ENCODE measurements at regions not wholly inside any gene's neighbourhood (a gene's known extent, or its start where the extent isn't known, plus 50 kb on each side); places are given as distances from the start of the nearest gene placed in this dataset.
"Not testable (repeated sequence)": the region's sequence is repeated elsewhere in the genome, so short reads cannot be mapped to it uniquely, and the experiment has no call there.

DNA sequence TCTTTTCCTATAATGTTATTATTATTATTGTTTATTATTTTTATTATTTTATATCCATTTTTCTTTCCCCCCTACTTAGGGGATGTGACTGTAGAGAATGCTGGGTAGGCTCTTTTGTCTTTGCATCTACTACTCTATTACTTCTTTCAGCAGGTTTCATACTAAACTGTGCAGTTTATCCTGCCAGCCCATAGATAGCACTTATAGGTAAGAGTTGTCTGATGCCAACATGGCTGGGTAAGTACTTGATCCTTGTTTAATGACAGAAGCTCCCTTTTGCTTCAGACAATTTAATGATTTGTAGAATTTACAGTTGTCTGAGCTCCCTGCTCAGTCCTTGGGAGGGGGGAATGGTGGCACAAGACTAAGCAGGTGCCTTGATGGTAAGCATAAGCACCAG lies 262.9 kb upstream of the CDH2 start:
- Histone ChIP-seq H3K27ac (no peak overlapping the region), H3K36me3 (no peaks in the 10 kb centered on the region), H3K9ac (ENCODE audit: low read depth in 2 of 2, low read length in 2 of 2) (no peak overlapping the region), H3K4me1 (no peaks in the 10 kb centered on the region), H3K9me3 (no peaks in the 10 kb centered on the region), H3K27me3 (no peaks in the 10 kb centered on the region), H3K4me3 (no peak overlapping the region)
- no peak for DNase-seq
- intact Hi-C loops (cut with DNase I) = no loop called here
- TF ChIP-seq, protein P1, sequence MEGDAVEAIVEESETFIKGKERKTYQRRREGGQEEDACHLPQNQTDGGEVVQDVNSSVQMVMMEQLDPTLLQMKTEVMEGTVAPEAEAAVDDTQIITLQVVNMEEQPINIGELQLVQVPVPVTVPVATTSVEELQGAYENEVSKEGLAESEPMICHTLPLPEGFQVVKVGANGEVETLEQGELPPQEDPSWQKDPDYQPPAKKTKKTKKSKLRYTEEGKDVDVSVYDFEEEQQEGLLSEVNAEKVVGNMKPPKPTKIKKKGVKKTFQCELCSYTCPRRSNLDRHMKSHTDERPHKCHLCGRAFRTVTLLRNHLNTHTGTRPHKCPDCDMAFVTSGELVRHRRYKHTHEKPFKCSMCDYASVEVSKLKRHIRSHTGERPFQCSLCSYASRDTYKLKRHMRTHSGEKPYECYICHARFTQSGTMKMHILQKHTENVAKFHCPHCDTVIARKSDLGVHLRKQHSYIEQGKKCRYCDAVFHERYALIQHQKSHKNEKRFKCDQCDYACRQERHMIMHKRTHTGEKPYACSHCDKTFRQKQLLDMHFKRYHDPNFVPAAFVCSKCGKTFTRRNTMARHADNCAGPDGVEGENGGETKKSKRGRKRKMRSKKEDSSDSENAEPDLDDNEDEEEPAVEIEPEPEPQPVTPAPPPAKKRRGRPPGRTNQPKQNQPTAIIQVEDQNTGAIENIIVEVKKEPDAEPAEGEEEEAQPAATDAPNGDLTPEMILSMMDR (IDR thresholded peaks at IDR 0.05) = no peak

DNA sequence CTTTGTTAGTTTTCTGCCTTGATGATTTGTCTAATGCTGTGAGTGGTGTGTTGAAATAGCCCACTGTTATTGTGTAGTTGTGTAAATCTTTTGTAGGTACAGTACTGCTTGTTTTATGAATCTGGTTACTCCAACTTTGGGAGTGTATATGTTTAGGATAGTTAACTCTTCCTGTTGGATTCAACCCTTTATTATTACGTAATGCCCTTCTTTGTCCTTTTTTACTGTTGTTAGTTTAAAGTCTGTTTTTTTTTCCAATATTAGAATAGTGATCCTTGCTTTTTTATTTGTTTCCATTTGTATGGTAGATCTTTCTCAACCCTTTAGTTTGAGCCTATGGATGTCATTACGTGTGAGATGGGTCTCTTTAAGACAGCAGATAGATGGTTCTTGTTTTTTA lies 261.5 kb upstream of the CDH2 start:
- H3K4me3 ChIP-seq = no peak overlapping the region
- no peak overlapping the region for H3K9ac ChIP-seq (ENCODE audit: low read depth in 2 of 2, low read length in 2 of 2)
- DNase-seq = no peak
- TF ChIP-seq, protein P1 (IDR thresholded peaks at IDR 0.05) = no peak
- no peaks in the 10 kb centered on the region for H3K4me1 ChIP-seq
- H3K27me3 ChIP-seq = no peaks in the 10 kb centered on the region
- H3K36me3 ChIP-seq = no peaks in the 10 kb centered on the region
- no peak overlapping the region for H3K27ac ChIP-seq
- intact Hi-C loops (cut with DNase I) = no loop called here
- no peaks in the 10 kb centered on the region for H3K9me3 ChIP-seq

DNA sequence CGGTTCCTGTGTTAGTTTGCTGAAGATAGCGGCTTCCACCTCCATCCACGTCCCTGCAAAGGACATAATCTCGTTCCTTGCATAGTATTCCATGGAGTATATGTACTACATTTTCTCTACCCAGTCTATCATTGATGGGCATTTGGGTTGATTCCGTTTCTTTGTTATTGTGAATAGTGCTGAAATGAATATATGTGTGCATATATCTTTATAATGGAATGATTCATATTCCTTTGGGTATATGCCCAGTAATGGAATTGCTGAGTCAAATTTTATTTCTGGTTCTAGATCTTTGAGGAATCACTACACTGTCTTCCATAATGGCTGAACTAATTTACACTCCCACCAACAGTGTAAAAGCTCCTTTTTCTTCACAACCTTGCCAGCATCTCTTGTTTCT lies 255.4 kb upstream of the CDH2 start:
- TF ChIP-seq, protein P1 (IDR thresholded peaks at IDR 0.05) = no peak
- intact Hi-C loops (cut with DNase I) = no loop called here
- H3K9ac ChIP-seq (ENCODE audit: low read depth in 2 of 2, low read length in 2 of 2) = no peak overlapping the region

DNA sequence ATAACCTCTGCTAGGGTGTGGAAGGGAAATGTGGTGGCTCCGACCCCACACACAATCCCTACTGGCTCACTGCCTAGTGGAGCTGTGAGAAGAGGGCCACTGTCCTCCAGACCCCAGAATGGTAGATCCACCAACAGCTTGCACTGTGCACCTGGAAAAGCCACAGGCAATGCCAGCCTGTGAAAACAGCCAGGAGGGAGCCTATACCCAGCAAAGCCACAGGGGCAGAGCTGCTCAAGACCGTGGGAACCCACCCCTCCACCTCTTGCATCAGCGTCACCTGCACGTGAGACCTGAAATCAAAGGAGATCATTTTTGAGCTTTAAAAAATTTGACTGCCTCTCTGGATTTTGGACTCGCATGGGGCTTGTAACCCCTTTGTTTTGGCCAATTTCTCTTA lies 249.0 kb upstream of the CDH2 start:
- Histone ChIP-seq H3K36me3 (no peaks in the 10 kb centered on the region), H3K27me3 (no peaks in the 10 kb centered on the region), H3K9ac (ENCODE audit: low read depth in 2 of 2, low read length in 2 of 2) (no peak overlapping the region), H3K4me1 (no peaks in the 10 kb centered on the region), H3K4me3 (no peak overlapping the region), H3K9me3 (no peaks in the 10 kb centered on the region), H3K27ac (no peak overlapping the region)
- intact Hi-C loops (cut with DNase I) = no loop called here
- TF ChIP-seq, protein P1 (IDR thresholded peaks at IDR 0.05) = no peak
- no peak for DNase-seq

More for the DNA sequence above, 255.4 kb upstream of the CDH2 start:
- Histone ChIP-seq H3K4me1 (no peaks in the 10 kb centered on the region), H3K9me3 (no peaks in the 10 kb centered on the region), H3K27me3 (no peaks in the 10 kb centered on the region), H3K36me3 (no peaks in the 10 kb centered on the region), H3K4me3 (no peak overlapping the region), H3K27ac (no peak overlapping the region)
- no peak for DNase-seq

DNA sequence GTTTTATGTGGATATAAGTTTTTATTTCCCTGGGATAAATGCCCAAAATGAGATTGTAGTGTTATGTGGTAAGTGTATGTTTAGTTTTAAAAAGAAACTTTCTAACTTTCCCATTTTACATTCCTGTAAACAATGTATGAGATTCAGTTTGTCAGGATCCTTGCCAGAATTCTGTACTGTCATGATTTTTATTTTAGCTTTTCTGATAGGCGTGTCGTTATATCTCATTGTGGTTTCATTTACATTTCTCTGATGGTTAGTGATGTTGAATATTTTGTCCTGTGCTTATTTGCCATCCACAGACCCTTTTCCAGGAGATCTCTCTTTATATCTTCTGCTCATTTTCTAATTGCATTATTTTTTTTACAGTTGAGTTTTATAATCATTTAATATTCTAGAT lies 245.6 kb upstream of the CDH2 start:
- Histone ChIP-seq H3K9ac (ENCODE audit: low read depth in 2 of 2, low read length in 2 of 2) (no peak overlapping the region), H3K36me3 (no peaks in the 10 kb centered on the region), H3K27me3 (no peaks in the 10 kb centered on the region), H3K27ac (no peak overlapping the region), H3K9me3 (no peaks in the 10 kb centered on the region), H3K4me1 (no peaks in the 10 kb centered on the region), H3K4me3 (no peak overlapping the region)
- TF ChIP-seq, protein P1 (IDR thresholded peaks at IDR 0.05) = no peak
- intact Hi-C loops (cut with DNase I) = no loop called here
- no peak for DNase-seq

DNA sequence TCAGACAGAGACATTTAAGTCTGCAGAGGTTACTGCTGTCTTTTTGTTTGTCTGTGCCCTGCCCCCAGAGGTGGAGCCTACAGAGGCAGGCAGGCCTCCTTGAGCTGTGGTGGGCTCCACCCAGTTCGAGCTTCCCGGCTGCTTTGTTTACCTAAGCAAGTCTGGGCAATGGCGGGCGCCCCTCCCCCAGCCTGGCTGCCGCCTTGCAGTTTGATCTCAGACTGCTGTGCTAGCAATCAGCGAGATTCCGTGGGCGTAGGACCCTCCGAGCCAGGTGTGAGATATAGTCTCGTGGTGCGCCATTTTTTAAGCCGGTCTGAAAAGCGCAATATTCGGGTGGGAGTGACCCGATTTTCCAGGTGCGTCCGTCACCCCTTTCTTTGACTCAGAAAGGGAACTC lies 245.0 kb upstream of the CDH2 start:
- not testable (repeated sequence) for H3K27ac ChIP-seq, H3K36me3 ChIP-seq, H3K4me1 ChIP-seq

More for the DNA sequence above, 245.0 kb upstream of the CDH2 start:
- DNase-seq; H3K4me3 ChIP-seq; H3K9me3 ChIP-seq; H3K27me3 ChIP-seq; intact Hi-C loops (cut with DNase I); H3K9ac ChIP-seq (ENCODE audit: low read depth in 2 of 2, low read length in 2 of 2): not testable (repeated sequence)

All from colonic mucosa (tissue), 4 donors.